GM23338 (cell line): ENCODE measurements at regions not wholly inside any gene's neighbourhood (a gene's known extent, or its start where the extent isn't known, plus 50 kb on each side); places are given as distances from the start of the nearest gene placed in this dataset.

Source experiments
- ATAC-seq: fragments of 200-7000 bp; cut with Tn5 transposase; 3 replicates; pipeline ENCODE4 v1.9.1; 2020
- DNase-seq: peaks from one replicate; pipeline ENCODE4 v3.0.0-alpha.2; 2015; ENCODE audit warnings: low spot score
- H2AFZ ChIP-seq: fragments of 200-600 bp; sonication (generic); 2 replicates; pipeline ENCODE4 v1.8.0; 2016; ENCODE audit warnings: antibody characterized with exemption, mild to moderate bottlenecking, moderate library complexity
- H3F3A ChIP-seq: fragments of 200-600 bp; sonication (generic); replicated peaks from 2 replicates; pipeline ENCODE4 v1.8.0; 2017; ENCODE audit warnings: antibody characterized with exemption, mixed run types, low read depth
- H3K27ac ChIP-seq: fragments of 200-600 bp; sonication (generic); 2 replicates; pipeline ENCODE4 v1.6.1; 2016; ENCODE audit warnings: low read depth
- H3K27me3 ChIP-seq: fragments of 200-600 bp; sonication (generic); 2 replicates; pipeline ENCODE4 v1.8.0; 2016; ENCODE audit warnings: mild to moderate bottlenecking, mixed run types, moderate library complexity; ENCODE audit not compliant: insufficient read depth
- H3K36me3 ChIP-seq: fragments of 200-600 bp; sonication (generic); 2 replicates; pipeline ENCODE4 v1.8.0; 2016; ENCODE audit warnings: mild to moderate bottlenecking; ENCODE audit not compliant: insufficient read depth
- H3K4me1 ChIP-seq: fragments of 200-600 bp; sonication (generic); 2 replicates; pipeline ENCODE4 v1.8.0; 2016; ENCODE audit warnings: mild to moderate bottlenecking, moderate library complexity; ENCODE audit not compliant: insufficient read depth
- H3K4me2 ChIP-seq: fragments of 200-600 bp; sonication (generic); 2 replicates; pipeline ENCODE4 v1.7.1; 2017; ENCODE audit warnings: mixed run types
- H3K4me3 ChIP-seq: fragments of 200-600 bp; sonication (generic); 2 replicates; pipeline ENCODE4 v1.6.1; 2016; ENCODE audit warnings: mixed run types
- H3K79me2 ChIP-seq: fragments of 200-600 bp; sonication (generic); replicated peaks from 2 replicates; pipeline ENCODE4 v1.8.0; 2017; ENCODE audit warnings: mild to moderate bottlenecking; ENCODE audit not compliant: insufficient read depth
- H3K9me2 ChIP-seq: fragments of 200-600 bp; sonication (generic); 2 replicates; pipeline ENCODE4 v1.8.0; 2017; ENCODE audit not compliant: insufficient read depth
- H4K20me1 ChIP-seq: fragments of 200-600 bp; sonication (generic); replicated peaks from 2 replicates; pipeline ENCODE4 v1.8.0; 2017; ENCODE audit warnings: mild to moderate bottlenecking; ENCODE audit not compliant: insufficient read depth
- H3K27ac Mint-ChIP-seq: 2 replicates; pipeline ENCODE4 v1.8.0; 2020; ENCODE audit warnings: inconsistent platforms, mild to moderate bottlenecking, moderate library complexity, mixed read lengths
- H3K27me3 Mint-ChIP-seq: 3 replicates; pipeline ENCODE4 v1.8.0; 2022; ENCODE audit warnings: low read depth, mild to moderate bottlenecking, moderate library complexity, mixed read lengths, inconsistent platforms; ENCODE audit not compliant: insufficient read depth, poor library complexity
- H3K36me3 Mint-ChIP-seq: 3 replicates; pipeline ENCODE4 v1.8.0; 2021; ENCODE audit warnings: low read depth, mild to moderate bottlenecking, inconsistent platforms, moderate library complexity, mixed read lengths
- H3K4me1 Mint-ChIP-seq: 3 replicates; pipeline ENCODE4 v1.8.0; 2020; ENCODE audit warnings: mild to moderate bottlenecking, inconsistent platforms, mixed read lengths
- H3K4me3 Mint-ChIP-seq: 3 replicates; pipeline ENCODE4 v1.8.0; 2021; ENCODE audit warnings: moderate library complexity, mild to moderate bottlenecking, inconsistent platforms, mixed read lengths
- H3K9me3 Mint-ChIP-seq: 3 replicates; pipeline ENCODE4 v1.8.0; 2020; ENCODE audit warnings: moderate library complexity, mild to moderate bottlenecking, inconsistent platforms, mixed read lengths
- CTCF ChIP-seq, 2 experiments: fragments of 200-600 bp in 1 of 2; sonication (generic) in 1 of 2; conservative IDR thresholded peaks; 2 replicates each; pipeline versions ENCODE4 v1.5.1 to v1.6.1; 2016 to 2017; ENCODE audit warnings: antibody characterized with exemption in 2 of 2, low read depth in 2 of 2, mild to moderate bottlenecking in 2 of 2, moderate library complexity in 1 of 2
- ETS1 ChIP-seq: IDR thresholded peaks from 2 replicates; pipeline ENCODE4 v1.6.1; 2016; ENCODE audit warnings: antibody characterized with exemption
- EZH2 ChIP-seq: fragments of 200-600 bp; sonication (generic); IDR thresholded peaks from one replicate; pipeline ENCODE4 v1.8.0; 2017; ENCODE audit warnings: antibody characterized with exemption, mild to moderate bottlenecking, low read depth; ENCODE audit not compliant: unreplicated experiment
- EZH2phosphoT487 ChIP-seq: fragments of 200-600 bp; sonication (generic); IDR thresholded peaks from one replicate; pipeline ENCODE4 v1.8.1; 2018; ENCODE audit warnings: antibody characterized with exemption; ENCODE audit not compliant: unreplicated experiment
- JUNB ChIP-seq: IDR thresholded peaks from one replicate; pipeline ENCODE4 v1.6.1; 2016; ENCODE audit warnings: antibody characterized with exemption; ENCODE audit not compliant: unreplicated experiment
- POLR2AphosphoS5 ChIP-seq: IDR thresholded peaks from 2 replicates; pipeline ENCODE4 v1.6.1; 2016; ENCODE audit warnings: antibody characterized with exemption, low read depth
- REST ChIP-seq: IDR thresholded peaks from one replicate; pipeline ENCODE4 v1.6.1; 2018; ENCODE audit warnings: antibody characterized with exemption; ENCODE audit not compliant: unreplicated experiment
- STAT1 ChIP-seq: IDR thresholded peaks from one replicate; pipeline ENCODE4 v1.6.1; 2016; ENCODE audit warnings: antibody characterized with exemption; ENCODE audit not compliant: unreplicated experiment
- ZNF114 ChIP-seq: fragments of 250-450 bp; sonication (Bioruptor Pico); IDR thresholded peaks from 2 replicates; pipeline ENCODE4 v1.5.0; 2020; ENCODE audit warnings: mild to moderate bottlenecking, moderate library complexity
- ZNF331 ChIP-seq: fragments of 250-450 bp; sonication (Bioruptor Pico); IDR thresholded peaks from 2 replicates; pipeline ENCODE4 v1.5.0; 2020; ENCODE audit warnings: low read depth, mild to moderate bottlenecking, moderate library complexity

- Histone ChIP-seq H3K36me3 (no peaks in the 10 kb centered on the region; the same call in 1 of the 2 replicates), H2AFZ (peak overlapping the region; percentile 23), H3F3A (peaks cover 16% of the 10 kb centered on the region), H3K27ac (peak overlapping the region; percentile 98), H3K79me2 (peaks cover 53% of the 10 kb centered on the region), H3K27me3 (peaks cover 20% of the 10 kb centered on the region), H3K4me2 (peak overlapping the region; percentile 95), H3K9me2 (no peaks in the 10 kb centered on the region), H3K4me1 (peaks cover 35% of the 10 kb centered on the region), H4K20me1 (no peaks in the 10 kb centered on the region), H3K4me3 (peak overlapping the region; percentile 87)
- peaks cover 32% of the 10 kb centered on the region for H3K4me1 Mint-ChIP-seq
- peak overlapping the region; percentile 93 for H3K27ac Mint-ChIP-seq
- TF ChIP-seq ZNF114 (CRISPR knock-in tag) (no peak), STAT1 (no peak), ZNF331 (CRISPR knock-in tag) (no peak), ETS1 (no peak), POLR2AphosphoS5 (no peak; the same call in 1 of the 2 replicates), REST (no peak), EZH2phosphoT487 (no peak), CTCF (conservative IDR thresholded peaks at IDR 0.05; ENCODE audit: low read depth in 2 of 2) (no peak), JUNB (no peak), EZH2 (no peak)
- H3K36me3 Mint-ChIP-seq, result peaks cover 32% of the 10 kb centered on the region
- ATAC-seq, result peak; percentile 62
- DNase-seq, result peak; percentile 88
- H3K4me3 Mint-ChIP-seq, result peak overlapping the region; percentile 94
- H3K27me3 Mint-ChIP-seq, result peaks cover 34% of the 10 kb centered on the region
- H3K9me3 Mint-ChIP-seq, result no peaks in the 10 kb centered on the region; the same call in 2 of the 3 replicates
These were observed 72.0 kb downstream of the SOX4 start for GRCh38 chr6:21665392-21666200.
